GM23338 (cell line): ENCODE measurements at regions not wholly inside any gene's neighbourhood (a gene's known extent, or its start where the extent isn't known, plus 50 kb on each side); places are given as distances from the start of the nearest gene placed in this dataset.

ENCODE experiments used
- ATAC-seq: fragments of 200-7000 bp; cut with Tn5 transposase; 3 replicates; pipeline ENCODE4 v1.9.1; 2020
- DNase-seq: peaks from one replicate; pipeline ENCODE4 v3.0.0-alpha.2; 2015; ENCODE audit warnings: low spot score
- H2AFZ ChIP-seq: fragments of 200-600 bp; sonication (generic); 2 replicates; pipeline ENCODE4 v1.8.0; 2016; ENCODE audit warnings: antibody characterized with exemption, mild to moderate bottlenecking, moderate library complexity
- H3F3A ChIP-seq: fragments of 200-600 bp; sonication (generic); replicated peaks from 2 replicates; pipeline ENCODE4 v1.8.0; 2017; ENCODE audit warnings: antibody characterized with exemption, mixed run types, low read depth
- H3K27ac ChIP-seq: fragments of 200-600 bp; sonication (generic); 2 replicates; pipeline ENCODE4 v1.6.1; 2016; ENCODE audit warnings: low read depth
- H3K27me3 ChIP-seq: fragments of 200-600 bp; sonication (generic); 2 replicates; pipeline ENCODE4 v1.8.0; 2016; ENCODE audit warnings: mild to moderate bottlenecking, mixed run types, moderate library complexity; ENCODE audit not compliant: insufficient read depth
- H3K36me3 ChIP-seq: fragments of 200-600 bp; sonication (generic); 2 replicates; pipeline ENCODE4 v1.8.0; 2016; ENCODE audit warnings: mild to moderate bottlenecking; ENCODE audit not compliant: insufficient read depth
- H3K4me1 ChIP-seq: fragments of 200-600 bp; sonication (generic); 2 replicates; pipeline ENCODE4 v1.8.0; 2016; ENCODE audit warnings: mild to moderate bottlenecking, moderate library complexity; ENCODE audit not compliant: insufficient read depth
- H3K4me2 ChIP-seq: fragments of 200-600 bp; sonication (generic); 2 replicates; pipeline ENCODE4 v1.7.1; 2017; ENCODE audit warnings: mixed run types
- H3K4me3 ChIP-seq: fragments of 200-600 bp; sonication (generic); 2 replicates; pipeline ENCODE4 v1.6.1; 2016; ENCODE audit warnings: mixed run types
- H3K79me2 ChIP-seq: fragments of 200-600 bp; sonication (generic); replicated peaks from 2 replicates; pipeline ENCODE4 v1.8.0; 2017; ENCODE audit warnings: mild to moderate bottlenecking; ENCODE audit not compliant: insufficient read depth
- H3K9me2 ChIP-seq: fragments of 200-600 bp; sonication (generic); 2 replicates; pipeline ENCODE4 v1.8.0; 2017; ENCODE audit not compliant: insufficient read depth
- H4K20me1 ChIP-seq: fragments of 200-600 bp; sonication (generic); replicated peaks from 2 replicates; pipeline ENCODE4 v1.8.0; 2017; ENCODE audit warnings: mild to moderate bottlenecking; ENCODE audit not compliant: insufficient read depth
- H3K27ac Mint-ChIP-seq: 2 replicates; pipeline ENCODE4 v1.8.0; 2020; ENCODE audit warnings: inconsistent platforms, mild to moderate bottlenecking, moderate library complexity, mixed read lengths
- H3K27me3 Mint-ChIP-seq: 3 replicates; pipeline ENCODE4 v1.8.0; 2022; ENCODE audit warnings: low read depth, mild to moderate bottlenecking, moderate library complexity, mixed read lengths, inconsistent platforms; ENCODE audit not compliant: insufficient read depth, poor library complexity
- H3K36me3 Mint-ChIP-seq: 3 replicates; pipeline ENCODE4 v1.8.0; 2021; ENCODE audit warnings: low read depth, mild to moderate bottlenecking, inconsistent platforms, moderate library complexity, mixed read lengths
- H3K4me1 Mint-ChIP-seq: 3 replicates; pipeline ENCODE4 v1.8.0; 2020; ENCODE audit warnings: mild to moderate bottlenecking, inconsistent platforms, mixed read lengths
- H3K4me3 Mint-ChIP-seq: 3 replicates; pipeline ENCODE4 v1.8.0; 2021; ENCODE audit warnings: moderate library complexity, mild to moderate bottlenecking, inconsistent platforms, mixed read lengths
- H3K9me3 Mint-ChIP-seq: 3 replicates; pipeline ENCODE4 v1.8.0; 2020; ENCODE audit warnings: moderate library complexity, mild to moderate bottlenecking, inconsistent platforms, mixed read lengths
- CREB1 ChIP-seq: fragments of 250-450 bp; sonication (Bioruptor Pico); IDR thresholded peaks from 2 replicates; pipeline ENCODE4 v1.5.0; 2020; ENCODE audit warnings: low read depth, mild to moderate bottlenecking, moderate library complexity
- EZH2 ChIP-seq: fragments of 200-600 bp; sonication (generic); IDR thresholded peaks from one replicate; pipeline ENCODE4 v1.8.0; 2017; ENCODE audit warnings: antibody characterized with exemption, mild to moderate bottlenecking, low read depth; ENCODE audit not compliant: unreplicated experiment
- EZH2phosphoT487 ChIP-seq: fragments of 200-600 bp; sonication (generic); IDR thresholded peaks from one replicate; pipeline ENCODE4 v1.8.1; 2018; ENCODE audit warnings: antibody characterized with exemption; ENCODE audit not compliant: unreplicated experiment
- NANOG ChIP-seq: IDR thresholded peaks from 2 replicates; pipeline ENCODE4 v1.6.1; 2016; ENCODE audit warnings: antibody characterized with exemption, borderline replicate concordance
- POLR2AphosphoS5 ChIP-seq: IDR thresholded peaks from 2 replicates; pipeline ENCODE4 v1.6.1; 2016; ENCODE audit warnings: antibody characterized with exemption, low read depth
- REST ChIP-seq: IDR thresholded peaks from one replicate; pipeline ENCODE4 v1.6.1; 2018; ENCODE audit warnings: antibody characterized with exemption; ENCODE audit not compliant: unreplicated experiment
- ZNF331 ChIP-seq: fragments of 250-450 bp; sonication (Bioruptor Pico); IDR thresholded peaks from 2 replicates; pipeline ENCODE4 v1.5.0; 2020; ENCODE audit warnings: low read depth, mild to moderate bottlenecking, moderate library complexity
- TF ChIP-seq, protein P1 (sequence below), 2 experiments: fragments of 200-600 bp in 1 of 2; sonication (generic) in 1 of 2; conservative IDR thresholded peaks; 2 replicates each; pipeline versions ENCODE4 v1.5.1 to v1.6.1; 2016 to 2017; ENCODE audit warnings: antibody characterized with exemption in 2 of 2, low read depth in 2 of 2, mild to moderate bottlenecking in 2 of 2, moderate library complexity in 1 of 2
- TF ChIP-seq, protein P2 (sequence below): fragments of 250-450 bp; sonication (Bioruptor Pico); IDR thresholded peaks from 2 replicates; pipeline ENCODE4 v1.5.0; 2020; ENCODE audit warnings: mild to moderate bottlenecking, moderate library complexity

DNA sequence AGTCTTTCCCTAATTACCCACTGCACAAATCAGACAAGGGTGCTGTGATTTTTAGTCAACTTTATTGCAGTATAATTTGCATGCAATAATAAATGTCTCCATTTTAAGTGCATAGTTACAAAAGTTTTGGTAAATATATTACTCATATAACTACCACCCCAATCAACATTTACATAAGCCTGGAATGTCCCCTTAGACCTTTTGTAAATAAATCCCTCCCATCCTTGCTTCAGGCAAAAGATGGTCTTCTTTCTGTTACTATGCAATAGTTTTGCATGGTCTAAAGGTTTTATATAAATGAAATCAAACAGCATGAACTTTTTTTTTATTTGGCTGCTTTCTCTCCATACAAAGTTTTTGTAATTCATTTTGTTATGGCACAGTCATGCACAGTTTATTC, 235.4 kb downstream of the PYDC2 start (continued):
- TF ChIP-seq REST, result no peak
- TF ChIP-seq EZH2phosphoT487, result no peak
- no peak for TF ChIP-seq NANOG
- TF ChIP-seq ZNF331 (CRISPR knock-in tag), result no peak

DNA sequence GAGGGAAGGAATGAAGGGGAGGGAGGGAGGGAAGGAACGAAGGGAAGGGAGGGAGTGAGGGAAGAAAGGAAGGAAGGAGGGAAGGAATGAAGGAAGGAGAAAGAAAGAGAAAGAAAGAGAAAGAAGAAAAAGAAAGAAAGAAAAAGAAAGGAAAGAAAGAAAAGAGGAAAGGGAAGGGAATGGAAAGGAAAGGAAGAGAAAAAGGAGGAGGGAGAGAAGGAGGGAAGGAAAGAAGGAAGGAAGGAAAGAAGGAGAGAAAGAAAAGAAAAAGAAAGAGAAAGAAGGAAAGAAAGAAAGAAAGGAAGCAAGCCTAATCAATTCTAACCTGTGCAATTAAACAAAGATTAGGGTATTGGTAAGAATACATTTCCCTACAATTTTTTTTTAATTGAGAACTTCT, 238.6 kb downstream of the PYDC2 start:
- H3K79me2 ChIP-seq, result no peaks in the 10 kb centered on the region
- no peak overlapping the region for H3K4me3 ChIP-seq
- H2AFZ ChIP-seq, result no peak overlapping the region
- no peak overlapping the region for H3K4me2 ChIP-seq
- DNase-seq (no peak), ATAC-seq (no peak)
- H3K9me3 Mint-ChIP-seq, result peaks cover 13% of the 10 kb centered on the region
- peaks cover 11% of the 10 kb centered on the region for H3K4me1 Mint-ChIP-seq
- H3F3A ChIP-seq, result no peaks in the 10 kb centered on the region
- H3K4me1 ChIP-seq, result peaks cover 6% of the 10 kb centered on the region; the same call in 1 of the 2 replicates
- H4K20me1 ChIP-seq, result no peaks in the 10 kb centered on the region
- no peaks in the 10 kb centered on the region for H3K36me3 ChIP-seq
- H3K4me3 Mint-ChIP-seq, result no peak overlapping the region
- peaks cover 5% of the 10 kb centered on the region for H3K27me3 Mint-ChIP-seq
- 0 out of 2 replicates have a peak, but pooled peaks cover 3% of the 10 kb centered on the region for H3K9me2 ChIP-seq
- H3K27ac Mint-ChIP-seq, result no peak overlapping the region
- H3K36me3 Mint-ChIP-seq, result peaks cover 19% of the 10 kb centered on the region
- H3K27ac ChIP-seq, result no peak overlapping the region
- no peaks in the 10 kb centered on the region for H3K27me3 ChIP-seq
- TF ChIP-seq CREB1 (CRISPR knock-in tag) (no peak), NANOG (no peak), EZH2 (no peak), REST (no peak), EZH2phosphoT487 (no peak), POLR2AphosphoS5 (no peak), ZNF331 (CRISPR knock-in tag) (no peak)
- TF ChIP-seq, protein P1, sequence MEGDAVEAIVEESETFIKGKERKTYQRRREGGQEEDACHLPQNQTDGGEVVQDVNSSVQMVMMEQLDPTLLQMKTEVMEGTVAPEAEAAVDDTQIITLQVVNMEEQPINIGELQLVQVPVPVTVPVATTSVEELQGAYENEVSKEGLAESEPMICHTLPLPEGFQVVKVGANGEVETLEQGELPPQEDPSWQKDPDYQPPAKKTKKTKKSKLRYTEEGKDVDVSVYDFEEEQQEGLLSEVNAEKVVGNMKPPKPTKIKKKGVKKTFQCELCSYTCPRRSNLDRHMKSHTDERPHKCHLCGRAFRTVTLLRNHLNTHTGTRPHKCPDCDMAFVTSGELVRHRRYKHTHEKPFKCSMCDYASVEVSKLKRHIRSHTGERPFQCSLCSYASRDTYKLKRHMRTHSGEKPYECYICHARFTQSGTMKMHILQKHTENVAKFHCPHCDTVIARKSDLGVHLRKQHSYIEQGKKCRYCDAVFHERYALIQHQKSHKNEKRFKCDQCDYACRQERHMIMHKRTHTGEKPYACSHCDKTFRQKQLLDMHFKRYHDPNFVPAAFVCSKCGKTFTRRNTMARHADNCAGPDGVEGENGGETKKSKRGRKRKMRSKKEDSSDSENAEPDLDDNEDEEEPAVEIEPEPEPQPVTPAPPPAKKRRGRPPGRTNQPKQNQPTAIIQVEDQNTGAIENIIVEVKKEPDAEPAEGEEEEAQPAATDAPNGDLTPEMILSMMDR (conservative IDR thresholded peaks at IDR 0.05; ENCODE audit: low read depth in 2 of 2), result no peak
- TF ChIP-seq, protein P2, sequence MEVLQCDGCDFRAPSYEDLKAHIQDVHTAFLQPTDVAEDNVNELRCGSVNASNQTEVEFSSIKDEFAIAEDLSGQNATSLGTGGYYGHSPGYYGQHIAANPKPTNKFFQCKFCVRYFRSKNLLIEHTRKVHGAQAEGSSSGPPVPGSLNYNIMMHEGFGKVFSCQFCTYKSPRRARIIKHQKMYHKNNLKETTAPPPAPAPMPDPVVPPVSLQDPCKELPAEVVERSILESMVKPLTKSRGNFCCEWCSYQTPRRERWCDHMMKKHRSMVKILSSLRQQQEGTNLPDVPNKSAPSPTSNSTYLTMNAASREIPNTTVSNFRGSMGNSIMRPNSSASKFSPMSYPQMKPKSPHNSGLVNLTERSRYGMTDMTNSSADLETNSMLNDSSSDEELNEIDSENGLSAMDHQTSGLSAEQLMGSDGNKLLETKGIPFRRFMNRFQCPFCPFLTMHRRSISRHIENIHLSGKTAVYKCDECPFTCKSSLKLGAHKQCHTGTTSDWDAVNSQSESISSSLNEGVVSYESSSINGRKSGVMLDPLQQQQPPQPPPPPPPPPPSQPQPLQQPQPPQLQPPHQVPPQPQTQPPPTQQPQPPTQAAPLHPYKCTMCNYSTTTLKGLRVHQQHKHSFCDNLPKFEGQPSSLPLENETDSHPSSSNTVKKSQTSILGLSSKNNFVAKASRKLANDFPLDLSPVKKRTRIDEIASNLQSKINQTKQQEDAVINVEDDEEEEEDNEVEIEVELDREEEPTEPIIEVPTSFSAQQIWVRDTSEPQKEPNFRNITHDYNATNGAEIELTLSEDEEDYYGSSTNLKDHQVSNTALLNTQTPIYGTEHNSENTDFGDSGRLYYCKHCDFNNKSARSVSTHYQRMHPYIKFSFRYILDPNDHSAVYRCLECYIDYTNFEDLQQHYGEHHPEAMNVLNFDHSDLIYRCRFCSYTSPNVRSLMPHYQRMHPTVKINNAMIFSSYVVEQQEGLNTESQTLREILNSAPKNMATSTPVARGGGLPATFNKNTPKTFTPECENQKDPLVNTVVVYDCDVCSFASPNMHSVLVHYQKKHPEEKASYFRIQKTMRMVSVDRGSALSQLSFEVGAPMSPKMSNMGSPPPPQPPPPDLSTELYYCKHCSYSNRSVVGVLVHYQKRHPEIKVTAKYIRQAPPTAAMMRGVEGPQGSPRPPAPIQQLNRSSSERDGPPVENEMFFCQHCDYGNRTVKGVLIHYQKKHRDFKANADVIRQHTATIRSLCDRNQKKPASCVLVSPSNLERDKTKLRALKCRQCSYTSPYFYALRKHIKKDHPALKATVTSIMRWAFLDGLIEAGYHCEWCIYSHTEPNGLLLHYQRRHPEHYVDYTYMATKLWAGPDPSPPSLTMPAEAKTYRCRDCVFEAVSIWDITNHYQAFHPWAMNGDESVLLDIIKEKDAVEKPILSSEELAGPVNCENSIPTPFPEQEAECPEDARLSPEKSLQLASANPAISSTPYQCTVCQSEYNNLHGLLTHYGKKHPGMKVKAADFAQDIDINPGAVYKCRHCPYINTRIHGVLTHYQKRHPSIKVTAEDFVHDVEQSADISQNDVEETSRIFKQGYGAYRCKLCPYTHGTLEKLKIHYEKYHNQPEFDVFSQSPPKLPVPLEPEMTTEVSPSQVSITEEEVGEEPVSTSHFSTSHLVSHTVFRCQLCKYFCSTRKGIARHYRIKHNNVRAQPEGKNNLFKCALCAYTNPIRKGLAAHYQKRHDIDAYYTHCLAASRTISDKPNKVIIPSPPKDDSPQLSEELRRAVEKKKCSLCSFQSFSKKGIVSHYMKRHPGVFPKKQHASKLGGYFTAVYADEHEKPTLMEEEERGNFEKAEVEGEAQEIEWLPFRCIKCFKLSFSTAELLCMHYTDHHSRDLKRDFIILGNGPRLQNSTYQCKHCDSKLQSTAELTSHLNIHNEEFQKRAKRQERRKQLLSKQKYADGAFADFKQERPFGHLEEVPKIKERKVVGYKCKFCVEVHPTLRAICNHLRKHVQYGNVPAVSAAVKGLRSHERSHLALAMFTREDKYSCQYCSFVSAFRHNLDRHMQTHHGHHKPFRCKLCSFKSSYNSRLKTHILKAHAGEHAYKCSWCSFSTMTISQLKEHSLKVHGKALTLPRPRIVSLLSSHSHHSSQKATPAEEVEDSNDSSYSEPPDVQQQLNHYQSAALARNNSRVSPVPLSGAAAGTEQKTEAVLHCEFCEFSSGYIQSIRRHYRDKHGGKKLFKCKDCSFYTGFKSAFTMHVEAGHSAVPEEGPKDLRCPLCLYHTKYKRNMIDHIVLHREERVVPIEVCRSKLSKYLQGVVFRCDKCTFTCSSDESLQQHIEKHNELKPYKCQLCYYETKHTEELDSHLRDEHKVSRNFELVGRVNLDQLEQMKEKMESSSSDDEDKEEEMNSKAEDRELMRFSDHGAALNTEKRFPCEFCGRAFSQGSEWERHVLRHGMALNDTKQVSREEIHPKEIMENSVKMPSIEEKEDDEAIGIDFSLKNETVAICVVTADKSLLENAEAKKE (CRISPR knock-in tag), result no peak
